HG03342 (cell line): ENCODE measurements at regions not wholly inside any gene's neighbourhood (a gene's known extent, or its start where the extent isn't known, plus 50 kb on each side); places are given as distances from the start of the nearest gene placed in this dataset.

Source experiments
- ATAC-seq: cut with Tn5 transposase; IDR thresholded peaks from one replicate; pipeline ENCODE4 v1.9.1; 2021; ENCODE audit warnings: mild to moderate bottlenecking, moderate library complexity; ENCODE audit not compliant: unreplicated experiment

DNA sequence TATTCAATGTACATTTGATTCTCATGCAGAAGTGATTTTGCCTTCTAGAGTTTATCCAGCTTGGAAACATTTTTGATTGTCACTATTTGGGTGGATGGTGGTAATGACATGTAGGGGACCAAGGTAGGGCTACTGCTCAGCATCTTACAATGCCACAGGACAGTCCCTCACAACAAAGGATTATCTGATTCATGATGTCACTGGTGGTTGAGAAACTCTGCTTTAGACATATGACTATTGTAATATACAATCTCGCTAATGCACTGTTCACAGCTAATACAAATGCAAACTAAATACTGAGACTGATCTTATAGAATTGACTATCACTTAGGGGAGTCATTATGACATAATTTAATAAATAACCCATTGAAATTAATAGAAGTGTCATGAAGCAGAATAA is 60.4 kb upstream of the BTG1 start:
- no peak for ATAC-seq

GRCh38 chr12:92199819-92200576 is 54.4 kb upstream of the BTG1 start:
- ATAC-seq, result no peak

DNA sequence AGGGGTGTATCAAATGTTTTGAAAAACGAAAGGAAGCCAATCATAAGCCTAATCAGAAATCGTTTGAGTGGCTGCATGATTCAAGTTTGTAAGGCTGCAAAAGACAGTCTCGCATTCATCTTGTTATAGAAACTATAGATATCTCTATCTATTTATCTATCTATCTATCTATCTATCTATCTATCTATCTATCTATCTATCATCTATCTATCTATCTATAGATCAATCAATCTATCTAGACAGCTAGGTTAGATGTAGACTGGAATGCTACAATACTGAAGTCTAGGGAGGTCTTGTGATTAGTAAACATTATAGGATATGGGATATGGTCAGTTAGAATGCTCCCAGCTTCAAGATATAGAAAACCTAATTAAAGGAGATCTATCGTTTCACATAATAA is 52.2 kb upstream of the BTG1 start:
- ATAC-seq, result no peak

DNA sequence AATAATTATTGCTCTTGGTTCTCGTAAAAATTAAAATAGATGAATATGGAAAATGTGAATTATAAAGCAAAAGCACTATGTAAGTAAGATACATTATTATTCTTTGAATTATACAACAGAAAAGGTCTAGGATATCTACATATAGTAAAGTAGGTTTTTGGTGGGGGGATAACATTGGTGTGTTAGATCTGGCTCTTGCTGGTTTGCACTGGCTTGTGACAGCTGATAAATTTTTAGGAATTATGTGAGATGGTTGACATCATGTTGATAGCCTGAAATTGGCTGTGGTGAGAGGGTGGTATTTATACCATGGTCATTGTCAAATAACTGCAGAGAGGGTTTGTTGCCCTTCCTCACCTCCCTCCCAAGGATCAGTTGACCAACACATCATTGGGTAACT is 50.7 kb upstream of the BTG1 start:
- no peak for ATAC-seq
